Endothelial cell of umbilical vein (primary cell): ENCODE measurements at regions not wholly inside any gene's neighbourhood (a gene's known extent, or its start where the extent isn't known, plus 50 kb on each side); places are given as distances from the start of the nearest gene placed in this dataset.

Experiments
- BruUV-seq: library from RNA; stranded (reverse); fragments of 400-500 nt; replicated peaks from 2 replicates; lab custom pipeline; 2021; lab: Mats Ljungman, UMichigan
- CTCF ChIA-PET: fragments of 300-600, 350-600 bp; sonication (Branson Sonifier 250); formaldehyde crosslinking; loops from one replicate; lab custom pipeline; 2021; ENCODE audit warnings: antibody characterized with exemption, inconsistent platforms; lab: Charles Lee
- POLR2A ChIA-PET: fragments of 300-600, 350-600 bp; sonication (Branson Sonifier 250); formaldehyde crosslinking; loops from one replicate; lab custom pipeline; 2021; ENCODE audit warnings: antibody characterized with exemption, inconsistent platforms; lab: Charles Lee
- DNase-seq: peaks from one replicate; pipeline ENCODE4 v3.0.0-alpha.2; 2011; ENCODE audit warnings: low read depth, low spot score
- FAIRE-seq: peaks from 2 replicates; lab custom pipeline; 2011; peaks lifted over from hg19 to GRCh38; lab: Jason Lieb, UNC
- H2AFZ ChIP-seq: 2 replicates; pipeline ENCODE4 v1.6.0; 2012; ENCODE audit warnings: low read depth, low read length, control low read depth, inconsistent platforms
- H3K27ac ChIP-seq: 2 replicates; pipeline ENCODE4 v1.5.1; 2011; ENCODE audit warnings: low read depth, mild to moderate bottlenecking, control low read depth, low read length, moderate library complexity; ENCODE audit not compliant: insufficient read depth
- H3K27me3 ChIP-seq, 2 experiments: 2 replicates each; pipeline versions ENCODE4 v1.6.0 to v1.6.1; 2011; ENCODE audit warnings: low read length in 2 of 2, mixed read lengths in 1 of 2; ENCODE audit not compliant: control insufficient read depth in 2 of 2, insufficient read depth in 2 of 2
- H3K36me3 ChIP-seq, 2 experiments: 2 replicates in 1 of 2; 3 replicates in 1 of 2; pipeline ENCODE4 v1.5.1; 2011; ENCODE audit warnings: low read length in 2 of 2, mild to moderate bottlenecking in 1 of 2, moderate library complexity in 1 of 2; ENCODE audit not compliant: control insufficient read depth in 2 of 2, insufficient read depth in 2 of 2; ENCODE audit errors: extremely low read depth in 1 of 2
- H3K4me1 ChIP-seq: 3 replicates; pipeline ENCODE4 v1.5.1; 2011; ENCODE audit warnings: mild to moderate bottlenecking, low read length; ENCODE audit not compliant: control insufficient read depth, insufficient read depth; ENCODE audit errors: extremely low read depth
- H3K4me2 ChIP-seq: 2 replicates; pipeline ENCODE4 v1.6.1; 2011; ENCODE audit warnings: low read length, control low read depth, mixed read lengths; ENCODE audit not compliant: insufficient read depth
- H3K4me3 ChIP-seq, 3 experiments: fragments of 200-600 bp in 1 of 3; sonication (generic), shearing (Covaris generic) in 1 of 3; replicated peaks in 1 of 3; 2 replicates each; pipeline ENCODE4 v1.5.1; 2011 to 2016; ENCODE audit warnings: control low read depth in 3 of 3, low read length in 3 of 3, mild to moderate bottlenecking in 2 of 3, inconsistent platforms in 1 of 3, low read depth in 1 of 3, moderate library complexity in 1 of 3; ENCODE audit not compliant: insufficient read depth in 1 of 3
- H3K79me2 ChIP-seq: 2 replicates; pipeline ENCODE4 v1.6.0; 2012; ENCODE audit warnings: low read length, inconsistent platforms; ENCODE audit not compliant: control insufficient read depth, insufficient read depth
- H3K9ac ChIP-seq: replicated peaks from 2 replicates; pipeline ENCODE3; 2011; ENCODE audit warnings: low read length, control low read depth; ENCODE audit not compliant: insufficient read depth; ENCODE audit errors: extremely low read depth
- H3K9me1 ChIP-seq: replicated peaks from 3 replicates; pipeline ENCODE4 v1.6.0; 2011; ENCODE audit warnings: mild to moderate bottlenecking, low read length; ENCODE audit not compliant: control insufficient read depth, insufficient read depth; ENCODE audit errors: extremely low read depth
- H3K9me3 ChIP-seq: replicated peaks from 2 replicates; pipeline ENCODE4 v1.5.1; 2012; ENCODE audit warnings: low read length, inconsistent platforms; ENCODE audit not compliant: control insufficient read depth, insufficient read depth
- H4K20me1 ChIP-seq: replicated peaks from 2 replicates; pipeline ENCODE3; 2011; ENCODE audit warnings: mild to moderate bottlenecking, low read length; ENCODE audit not compliant: control insufficient read depth, insufficient read depth; ENCODE audit errors: extremely low read depth
- EZH2 ChIP-seq: IDR thresholded peaks from 2 replicates; pipeline ENCODE4 v1.6.1; 2012; ENCODE audit warnings: borderline replicate concordance, low read depth, mild to moderate bottlenecking, moderate library complexity, low read length, inconsistent platforms; ENCODE audit not compliant: severe bottlenecking
- GATA2 ChIP-seq: IDR thresholded peaks from 2 replicates; pipeline ENCODE4 v1.7.0; 2011; ENCODE audit warnings: low read depth, mild to moderate bottlenecking, moderate library complexity, mixed read lengths, low read length; ENCODE audit not compliant: insufficient read length, insufficient read depth
- JUN ChIP-seq: IDR thresholded peaks from 2 replicates; pipeline ENCODE4 v1.6.1; 2011; ENCODE audit warnings: borderline replicate concordance, low read depth; ENCODE audit not compliant: insufficient read length, insufficient read depth
- MYC ChIP-seq: IDR thresholded peaks from one replicate; pipeline ENCODE4 v1.6.1; 2011; ENCODE audit warnings: mild to moderate bottlenecking, low read depth, low read length
- POLR2A ChIP-seq: IDR thresholded peaks from 2 replicates; pipeline ENCODE4 v1.6.1; 2012; ENCODE audit warnings: low read depth, mild to moderate bottlenecking, control low read depth, low read length
- POLR2AphosphoS5 ChIP-seq: IDR thresholded peaks from 2 replicates; pipeline ENCODE4 v1.6.1; 2012; ENCODE audit warnings: low read depth, mild to moderate bottlenecking, control low read depth, low read length, moderate library complexity; ENCODE audit not compliant: insufficient read depth
- dilution Hi-C: fragments of 300-500 bp; cut with MboI; formaldehyde crosslinking; loops from one replicate; pipeline ENCODE4 v1.15.0; 2019; ENCODE audit warnings: low sequenced_read_pairs; ENCODE audit not compliant: extremely low pct_ligation_motif_present
- intact Hi-C: fragments of 100-400 bp; cut with micrococcal nuclease; formaldehyde crosslinking; loops from one replicate; pipeline ENCODE4 v1.10.0; 2022
- TF ChIP-seq, protein P1 (sequence below): IDR thresholded peaks from 2 replicates; pipeline ENCODE4 v1.6.1; 2011; ENCODE audit not compliant: insufficient read depth, insufficient read length

DNA sequence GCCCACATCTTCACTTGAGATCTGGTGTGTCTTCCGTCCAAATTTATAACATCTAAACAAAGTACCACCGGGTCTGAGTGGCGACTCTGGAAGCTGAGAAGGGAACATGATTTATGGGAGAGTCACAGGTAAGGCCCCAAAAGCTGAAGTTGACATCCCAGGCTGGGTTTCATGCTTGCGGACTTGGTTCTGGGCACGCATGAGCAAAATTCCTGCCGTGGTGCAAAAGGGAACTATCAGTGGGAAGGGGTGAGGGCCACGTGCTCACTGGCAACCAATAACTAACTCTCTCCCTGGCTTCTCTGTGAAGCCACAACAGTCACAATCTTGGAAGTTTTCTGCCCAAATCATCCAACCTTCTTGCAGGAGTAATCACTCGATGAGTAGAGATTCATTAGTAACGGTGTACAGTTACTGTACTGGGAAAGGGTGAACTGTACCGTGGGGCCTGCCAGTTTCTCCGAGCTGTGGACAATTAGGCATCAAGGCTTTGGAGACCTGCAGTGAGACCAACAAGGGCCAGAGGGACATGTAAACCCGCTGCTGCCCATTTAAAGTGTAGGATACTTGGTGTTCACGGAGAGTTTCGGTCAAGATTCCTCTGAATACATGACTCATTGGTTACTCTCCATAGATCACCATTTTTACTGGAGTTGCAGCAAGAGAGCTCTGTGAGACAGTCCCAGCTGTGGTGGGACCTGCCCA, 69.4 kb upstream of the ASB18 start:
- H2AFZ ChIP-seq, result no peak overlapping the region
- POLR2A ChIA-PET, result no interaction called here
- BruUV-seq, result no TSS peak
- H4K20me1 ChIP-seq, result no peaks in the 10 kb centered on the region
- no peak overlapping the region for H3K4me2 ChIP-seq
- TF ChIP-seq JUN (no peak), POLR2AphosphoS5 (no peak), EZH2 (no peak), POLR2A (no peak), MYC (no peak), GATA2 (no peak)
- TF ChIP-seq, protein P1, sequence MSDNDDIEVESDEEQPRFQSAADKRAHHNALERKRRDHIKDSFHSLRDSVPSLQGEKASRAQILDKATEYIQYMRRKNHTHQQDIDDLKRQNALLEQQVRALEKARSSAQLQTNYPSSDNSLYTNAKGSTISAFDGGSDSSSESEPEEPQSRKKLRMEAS, result no peak
- H3K36me3 ChIP-seq, result no peaks in the 10 kb centered on the region
- H3K9ac ChIP-seq, result no peak overlapping the region
- H3K4me3 ChIP-seq, result no peak overlapping the region
- intact Hi-C loops, result no loop called here
- FAIRE-seq (no peak), DNase-seq (no peak)
- no peaks in the 10 kb centered on the region for H3K4me1 ChIP-seq
- no peaks in the 10 kb centered on the region for H3K9me1 ChIP-seq
- no peaks in the 10 kb centered on the region for H3K27me3 ChIP-seq
- CTCF ChIA-PET, result no interaction called here
- no peaks in the 10 kb centered on the region for H3K9me3 ChIP-seq
- no peaks in the 10 kb centered on the region for H3K79me2 ChIP-seq
- no peak overlapping the region for H3K27ac ChIP-seq
- dilution Hi-C loops, result no loop called here
